PC-3 (cell line): ENCODE measurements at regions not wholly inside any gene's neighbourhood (a gene's known extent, or its start where the extent isn't known, plus 50 kb on each side); places are given as distances from the start of the nearest gene placed in this dataset.
A peak's percentile ranks its signal among the peaks of the same experiment; 100 is the strongest.

Experiments used
- ATAC-seq: fragments of 200-7000 bp; cut with Tn5 transposase; 2 replicates; pipeline ENCODE4 v1.9.1; 2020; ENCODE audit warnings: mild to moderate bottlenecking, moderate library complexity
- BruUV-seq: library from RNA; stranded (reverse); fragments of 400-500 nt; replicated peaks from 2 replicates; lab custom pipeline; 2021; lab: Mats Ljungman, UMichigan
- CTCF ChIA-PET: fragments of 300-600 bp; sonication (Branson Sonifier 250); formaldehyde crosslinking; loops from one replicate; lab custom pipeline; 2022; ENCODE audit warnings: antibody characterized with exemption; lab: Charles Lee
- POLR2A ChIA-PET: fragments of 300-600 bp; sonication (Branson Sonifier 250); formaldehyde crosslinking; loops from one replicate; lab custom pipeline; 2022; ENCODE audit warnings: antibody characterized with exemption; ENCODE audit not compliant: unreplicated experiment; lab: Charles Lee
- DNase-seq: peaks from one replicate; pipeline ENCODE4 v3.0.0-alpha.2; 2015
- H2AFZ ChIP-seq: fragments of 300-600 bp; sonication (generic); 2 replicates; pipeline ENCODE4 v1.6.0; 2016; ENCODE audit warnings: antibody characterized with exemption, low read length
- H3F3A ChIP-seq: fragments of 300-600 bp; sonication (generic); one replicate; pipeline ENCODE4 v1.6.0; 2017; ENCODE audit warnings: antibody characterized with exemption, low read length, control low read depth, mild to moderate bottlenecking; ENCODE audit not compliant: unreplicated experiment
- H3K27ac ChIP-seq: fragments of 300-600 bp; sonication (generic); 2 replicates; pipeline ENCODE4 v1.5.1; 2016; ENCODE audit warnings: mild to moderate bottlenecking, low read length
- H3K27me3 ChIP-seq: fragments of 300-600 bp; sonication (generic); 2 replicates; pipeline ENCODE4 v1.6.1; 2016; ENCODE audit warnings: low read length, mixed read lengths
- H3K36me3 ChIP-seq: fragments of 300-600 bp; sonication (generic); 2 replicates; pipeline ENCODE4 v1.6.1; 2016; ENCODE audit warnings: low read depth, mixed run types, low read length, mixed read lengths
- H3K4me1 ChIP-seq: fragments of 300-600 bp; sonication (generic); 2 replicates; pipeline ENCODE4 v1.5.1; 2016; ENCODE audit warnings: low read length; ENCODE audit not compliant: insufficient read depth
- H3K4me2 ChIP-seq: fragments of 300-600 bp; sonication (generic); 2 replicates; pipeline ENCODE4 v1.6.0; 2016; ENCODE audit warnings: low read length
- H3K4me3 ChIP-seq: fragments of 300-600 bp; sonication (generic); 2 replicates; pipeline ENCODE4 v1.5.1; 2016; ENCODE audit warnings: mild to moderate bottlenecking, low read length, mixed read lengths
- H3K79me2 ChIP-seq: fragments of 300-600 bp; sonication (generic); 2 replicates; pipeline ENCODE4 v1.6.1; 2017; ENCODE audit warnings: low read length, mixed read lengths
- H3K9ac ChIP-seq: fragments of 300-600 bp; sonication (generic); 2 replicates; pipeline ENCODE4 v1.6.0; 2016; ENCODE audit warnings: mild to moderate bottlenecking, low read length
- H3K9me2 ChIP-seq: fragments of 300-600 bp; sonication (generic); replicated peaks from 2 replicates; pipeline ENCODE4 v1.6.1; 2016; ENCODE audit warnings: mixed run types, low read length, mixed read lengths
- H3K9me3 ChIP-seq: fragments of 300-600 bp; sonication (generic); 2 replicates; pipeline ENCODE4 v1.6.1; 2016; ENCODE audit warnings: low read length, mixed read lengths
- H4K20me1 ChIP-seq: fragments of 300-600 bp; sonication (generic); 2 replicates; pipeline ENCODE4 v1.6.1; 2016; ENCODE audit warnings: low read length, mixed read lengths
- CTCF ChIP-seq: fragments of 300-600 bp; sonication (generic); conservative IDR thresholded peaks from 2 replicates; pipeline ENCODE4 v1.5.1; 2017; ENCODE audit warnings: antibody characterized with exemption, low read depth, mild to moderate bottlenecking, low read length
- EZH2 ChIP-seq: fragments of 300-600 bp; sonication (generic); IDR thresholded peaks from one replicate; pipeline ENCODE4 v1.6.1; 2017; ENCODE audit warnings: antibody characterized with exemption, mild to moderate bottlenecking, low read length; ENCODE audit not compliant: unreplicated experiment
- EZH2phosphoT487 ChIP-seq: fragments of 300-600 bp; sonication (generic); IDR thresholded peaks from 2 replicates; pipeline ENCODE4 v1.6.1; 2018; ENCODE audit warnings: mild to moderate bottlenecking, antibody characterized with exemption, low read length, borderline replicate concordance
- intact Hi-C: fragments of 100-400 bp; cut with micrococcal nuclease; formaldehyde crosslinking; loops from 2 replicates; pipeline ENCODE4 v1.9.0; 2023

- Histone ChIP-seq H3K4me1 (peaks cover 36% of the 10 kb centered on the region), H3K4me3 (no peak overlapping the region), H3F3A (no peaks in the 10 kb centered on the region), H3K36me3 (no peaks in the 10 kb centered on the region), H3K4me2 (peak overlapping the region; percentile 85), H3K79me2 (peaks cover 83% of the 10 kb centered on the region), H3K9ac (no peak overlapping the region), H3K9me3 (no peaks in the 10 kb centered on the region), H2AFZ (peak overlapping the region; percentile 36), H4K20me1 (no peaks in the 10 kb centered on the region), H3K27ac (no peak overlapping the region), H3K27me3 (no peaks in the 10 kb centered on the region), H3K9me2 (no peaks in the 10 kb centered on the region)
- POLR2A ChIA-PET = interaction anchor here (0.6 kb wide), 1 partner anchor 310 kb away, joined by 4 read pairs; no protein-coding TSS in a partner anchor
- DNase-seq = no peak
- CTCF ChIA-PET = no interaction called here
- ATAC-seq = no peak
- TF ChIP-seq EZH2phosphoT487 = no peak
- TF ChIP-seq CTCF = no peak
- TF ChIP-seq EZH2 = no peak
- BruUV-seq = no TSS peak
- intact Hi-C loops = no loop called here
Observed at GRCh38 chr6:56838965-56839364, 115.9 kb upstream of the BEND6 start.

DNA sequence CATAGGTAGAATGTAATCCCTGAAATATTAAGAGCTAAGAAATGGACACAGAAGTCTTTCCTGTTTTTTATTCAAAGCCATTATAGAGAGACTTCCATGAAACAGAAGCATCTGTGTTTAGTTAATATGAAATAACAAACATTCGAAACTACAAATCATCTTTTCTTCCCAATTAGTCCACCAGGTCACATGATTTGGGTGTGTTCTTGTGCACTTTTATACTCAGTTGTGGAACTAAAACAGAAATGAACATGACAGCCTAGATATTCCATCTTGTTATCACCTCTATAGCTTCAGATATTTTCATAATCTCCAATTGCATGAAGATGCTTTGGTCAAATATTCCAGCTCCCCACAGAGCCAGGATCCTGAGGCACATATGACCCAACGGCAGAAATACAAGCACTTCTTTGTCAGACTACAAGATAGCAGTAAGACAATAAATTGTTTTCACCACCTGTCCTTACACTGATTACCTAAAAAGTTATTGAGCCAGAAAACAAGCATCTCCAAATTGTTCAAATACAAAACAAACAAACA is 116.8 kb upstream of the BEND6 start:
- H3K36me3 ChIP-seq = no peaks in the 10 kb centered on the region
- no peak for DNase-seq
- POLR2A ChIA-PET = interaction anchor here (0.7 kb wide), 1 partner anchor 18 kb away, joined by 5 read pairs; no protein-coding TSS in a partner anchor
- no peak overlapping the region for H3K4me2 ChIP-seq
- H3K27ac ChIP-seq = no peak overlapping the region
- peaks cover 91% of the 10 kb centered on the region for H3K79me2 ChIP-seq
- BruUV-seq = no TSS peak
- no peaks in the 10 kb centered on the region for H4K20me1 ChIP-seq
- intact Hi-C loops = no loop called here
- no peaks in the 10 kb centered on the region for H3F3A ChIP-seq
- H3K9ac ChIP-seq = no peak overlapping the region
- TF ChIP-seq CTCF (no peak), EZH2 (no peak), EZH2phosphoT487 (no peak)
- H2AFZ ChIP-seq = no peak overlapping the region
- CTCF ChIA-PET = no interaction called here
- H3K27me3 ChIP-seq = no peaks in the 10 kb centered on the region
- no peaks in the 10 kb centered on the region for H3K9me2 ChIP-seq
- ATAC-seq = no peak
- H3K4me1 ChIP-seq = peaks cover 36% of the 10 kb centered on the region
- H3K4me3 ChIP-seq = no peak overlapping the region
- no peaks in the 10 kb centered on the region for H3K9me3 ChIP-seq

DNA sequence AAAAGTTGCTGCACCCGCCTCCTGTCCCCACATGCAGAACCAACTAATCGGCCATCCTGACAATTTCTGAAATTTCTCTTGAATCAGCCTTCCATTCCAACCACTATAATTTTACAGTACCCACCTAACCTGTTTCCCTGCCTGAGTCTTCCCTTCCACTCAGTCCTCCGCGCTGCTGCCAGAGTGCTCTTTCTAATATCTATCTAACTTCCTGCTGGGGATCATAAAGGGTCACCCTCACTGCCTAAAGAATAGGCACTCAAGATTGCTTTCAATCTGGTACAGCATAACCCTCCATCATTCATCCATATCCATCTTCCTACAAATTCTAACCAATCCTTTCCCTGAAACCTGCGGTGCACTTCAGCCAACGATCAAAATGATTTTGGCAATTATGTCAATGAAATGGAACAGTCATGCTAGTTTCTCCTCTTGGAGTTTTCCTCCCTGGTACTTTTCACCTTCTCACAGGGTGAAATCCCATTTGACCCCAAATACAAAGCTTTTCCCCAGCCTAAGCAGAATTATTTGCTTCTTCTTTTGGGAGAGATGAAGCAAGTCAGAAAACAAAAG is 117.5 kb upstream of the BEND6 start:
- POLR2A ChIA-PET = interaction anchor here (0.7 kb wide), 1 partner anchor 18 kb away, joined by 5 read pairs; no protein-coding TSS in a partner anchor
- TF ChIP-seq EZH2 (no peak), CTCF (no peak), EZH2phosphoT487 (no peak)
- Histone ChIP-seq H3K9ac (no peak overlapping the region), H3K27me3 (no peaks in the 10 kb centered on the region), H3K9me3 (no peaks in the 10 kb centered on the region), H3K4me1 (peaks cover 35% of the 10 kb centered on the region), H3K79me2 (peaks cover 89% of the 10 kb centered on the region), H4K20me1 (no peaks in the 10 kb centered on the region), H2AFZ (no peak overlapping the region), H3K4me2 (no peak overlapping the region), H3F3A (no peaks in the 10 kb centered on the region), H3K36me3 (no peaks in the 10 kb centered on the region), H3K27ac (no peak overlapping the region), H3K4me3 (no peak overlapping the region), H3K9me2 (no peaks in the 10 kb centered on the region)
- intact Hi-C loops = no loop called here
- no TSS peak for BruUV-seq
- DNase-seq = no peak
- CTCF ChIA-PET = no interaction called here
- ATAC-seq = no peak
